ENCODE measurements at regions not wholly inside any gene's neighbourhood (a gene's known extent, or its start where the extent isn't known, plus 50 kb on each side); places are given as distances from the start of the nearest gene placed in this dataset.

GRCh38 chr7:138282997-138283396 lies 177.1 kb upstream of the TRIM24 start:
- ATAC-seq = no peak
- Histone ChIP-seq H3K9me3 (no peaks in the 10 kb centered on the region), H3K27ac (no peak overlapping the region), H3K27me3 (no peaks in the 10 kb centered on the region), H3K4me3 (no peak overlapping the region), H3K4me1 (peaks cover 0 to 3% (median 0%) of the 10 kb centered on the region in 3 donors), H3K36me3 (no peaks in the 10 kb centered on the region)
- TF ChIP-seq CTCF (IDR thresholded peaks at IDR 0.05) = no peak
- FAIRE-seq = no peak
- intact Hi-C loops (cut with DNase I) = no loop called here
- no peak for DNase-seq
- 87% methylated on average over 5 of the region's 5 CpGs for WGBS, 2 donors

- peaks cover 0 to 3% (median 0%) of the 10 kb centered on the region in 3 donors for H3K4me1 ChIP-seq
- peak in 3 of 4 donors; percentile 60 to 87 (median 70) for ATAC-seq
- DNase-seq = peak in 1 of 6 donors; percentile 25
- intact Hi-C loops (cut with DNase I) = no loop called here
- no peak overlapping the region for H3K27ac ChIP-seq
- FAIRE-seq = no peak
- no peaks in the 10 kb centered on the region for H3K27me3 ChIP-seq
- no peak for TF ChIP-seq CTCF (IDR thresholded peaks at IDR 0.05)
- H3K36me3 ChIP-seq = no peaks in the 10 kb centered on the region
- no peak overlapping the region for H3K4me3 ChIP-seq
- no peaks in the 10 kb centered on the region for H3K9me3 ChIP-seq
- WGBS, 2 donors = 18 to 25% methylated on average over 1 of the region's 1 CpG
Observed at GRCh38 chr7:138285129-138285528, 174.9 kb upstream of the TRIM24 start.

GRCh38 chr7:138286846-138287245 lies 173.2 kb upstream of the TRIM24 start:
- no peaks in the 10 kb centered on the region for H3K27me3 ChIP-seq
- H3K4me1 ChIP-seq = peaks cover 0 to 3% (median 0%) of the 10 kb centered on the region in 3 donors
- FAIRE-seq (no peak), DNase-seq (no peak), ATAC-seq (no peak)
- H3K9me3 ChIP-seq = no peaks in the 10 kb centered on the region
- H3K36me3 ChIP-seq = no peaks in the 10 kb centered on the region
- no peak overlapping the region for H3K4me3 ChIP-seq
- WGBS, 2 donors = 79 to 86% methylated on average over 3 of the region's 3 CpGs
- no peak for TF ChIP-seq CTCF (IDR thresholded peaks at IDR 0.05)
- H3K27ac ChIP-seq = no peak overlapping the region
- intact Hi-C loops (cut with DNase I) = no loop called here

GRCh38 chr7:138287549-138287948 lies 172.5 kb upstream of the TRIM24 start:
- no peaks in the 10 kb centered on the region for H3K9me3 ChIP-seq
- TF ChIP-seq CTCF (IDR thresholded peaks at IDR 0.05) = no peak
- no peak for ATAC-seq
- no peak overlapping the region for H3K27ac ChIP-seq
- no peak for FAIRE-seq
- no peaks in the 10 kb centered on the region for H3K27me3 ChIP-seq
- peaks cover 0 to 3% (median 0%) of the 10 kb centered on the region in 3 donors for H3K4me1 ChIP-seq
- intact Hi-C loops (cut with DNase I) = no loop called here
- DNase-seq = no peak
- no peaks in the 10 kb centered on the region for H3K36me3 ChIP-seq
- no peak overlapping the region for H3K4me3 ChIP-seq
- WGBS, 2 donors = 63 to 82% methylated on average over 2 of the region's 2 CpGs

GRCh38 chr7:138289082-138289481 lies 171.0 kb upstream of the TRIM24 start:
- Histone ChIP-seq H3K36me3 (no peaks in the 10 kb centered on the region), H3K9me3 (no peaks in the 10 kb centered on the region), H3K27ac (no peak overlapping the region), H3K4me3 (no peak overlapping the region), H3K27me3 (no peaks in the 10 kb centered on the region), H3K4me1 (peaks cover 0 to 5% (median 0%) of the 10 kb centered on the region in 3 donors)
- TF ChIP-seq CTCF (IDR thresholded peaks at IDR 0.05) = no peak
- DNase-seq (no peak), FAIRE-seq (no peak), ATAC-seq (no peak)
- intact Hi-C loops (cut with DNase I) = no loop called here
